Keratinocyte (primary cell): ENCODE measurements at regions not wholly inside any gene's neighbourhood (a gene's known extent, or its start where the extent isn't known, plus 50 kb on each side); places are given as distances from the start of the nearest gene placed in this dataset.

Source experiments
- DNase-seq: peaks from one replicate; pipeline ENCODE4 v3.0.0-alpha.2; 2011; ENCODE audit warnings: low read depth, missing footprints, low spot score
- FAIRE-seq: peaks from 2 replicates; lab custom pipeline; 2011; peaks lifted over from hg19 to GRCh38; lab: Jason Lieb, UNC
- H2AFZ ChIP-seq: 2 replicates; pipeline ENCODE4 v1.6.0; 2012; ENCODE audit warnings: low read length, control low read depth, inconsistent platforms; ENCODE audit not compliant: control insufficient read depth
- H3K27ac ChIP-seq: 2 replicates; pipeline ENCODE4 v1.5.1; 2011; ENCODE audit warnings: low read length; ENCODE audit not compliant: control insufficient read depth, insufficient read depth
- H3K27me3 ChIP-seq: 3 replicates; pipeline ENCODE4 v1.6.0; 2011; ENCODE audit warnings: low read length; ENCODE audit not compliant: control insufficient read depth, insufficient read depth; ENCODE audit errors: extremely low read depth
- H3K36me3 ChIP-seq, 2 experiments: 2 replicates in 1 of 2; 3 replicates in 1 of 2; pipeline ENCODE4 v1.5.1; 2011; ENCODE audit warnings: low read length in 2 of 2, mild to moderate bottlenecking in 1 of 2; ENCODE audit not compliant: control insufficient read depth in 2 of 2, insufficient read depth in 2 of 2; ENCODE audit errors: extremely low read depth in 1 of 2
- H3K4me1 ChIP-seq: 3 replicates; pipeline ENCODE4 v1.5.1; 2011; ENCODE audit warnings: low read length; ENCODE audit not compliant: control insufficient read depth, insufficient read depth; ENCODE audit errors: extremely low read depth
- H3K4me2 ChIP-seq: 3 replicates; pipeline ENCODE4 v1.6.0; 2011; ENCODE audit warnings: low read depth, low read length; ENCODE audit not compliant: control insufficient read depth, insufficient read depth; ENCODE audit errors: extremely low read depth
- H3K4me3 ChIP-seq, 3 experiments: fragments of 200-600 bp in 1 of 3; sonication (generic) in 1 of 3; 2 replicates in 2 of 3; 3 replicates in 1 of 3; pipeline ENCODE4 v1.5.1; 2011 to 2016; ENCODE audit warnings: low read length in 3 of 3, mild to moderate bottlenecking in 3 of 3, control low read depth in 2 of 3, inconsistent platforms in 1 of 3, low read depth in 1 of 3, mixed read lengths in 1 of 3, mixed run types in 1 of 3, moderate library complexity in 1 of 3; ENCODE audit not compliant: control insufficient read depth in 2 of 3, insufficient read depth in 2 of 3; ENCODE audit errors: extremely low read depth in 1 of 3
- H3K79me2 ChIP-seq: 2 replicates; pipeline ENCODE4 v1.6.0; 2012; ENCODE audit warnings: low read length; ENCODE audit not compliant: control insufficient read depth, insufficient read depth
- H3K9ac ChIP-seq: 3 replicates; pipeline ENCODE4 v1.6.0; 2011; ENCODE audit warnings: low read length; ENCODE audit not compliant: control insufficient read depth, insufficient read depth; ENCODE audit errors: extremely low read depth
- H3K9me1 ChIP-seq: 3 replicates; pipeline ENCODE4 v1.6.0; 2011; ENCODE audit warnings: low read length; ENCODE audit not compliant: control insufficient read depth, insufficient read depth; ENCODE audit errors: extremely low read depth
- H3K9me3 ChIP-seq: 2 replicates; pipeline ENCODE4 v1.5.1; 2012; ENCODE audit warnings: low read depth, low read length; ENCODE audit not compliant: control insufficient read depth
- H4K20me1 ChIP-seq: 3 replicates; pipeline ENCODE4 v1.6.0; 2011; ENCODE audit warnings: low read length; ENCODE audit not compliant: control insufficient read depth, insufficient read depth; ENCODE audit errors: extremely low read depth
- EZH2 ChIP-seq: IDR thresholded peaks from one replicate; pipeline ENCODE4 v1.6.1; 2012; ENCODE audit warnings: inconsistent platforms, mild to moderate bottlenecking, low read length, moderate library complexity
- dilution Hi-C: fragments of 300-500 bp; cut with MboI; formaldehyde crosslinking; loops from one replicate; pipeline ENCODE4 v1.7.0; 2020; ENCODE audit warnings: low sequenced_read_pairs; ENCODE audit not compliant: extremely low pct_ligation_motif_present
- TF ChIP-seq, protein P1 (sequence below), 3 experiments: IDR thresholded peaks in 1 of 3; conservative IDR thresholded peaks in 1 of 3; optimal IDR thresholded peaks in 1 of 3; 2 replicates in 2 of 3; 3 replicates in 1 of 3; pipeline versions ENCODE3 to v1.5.1; 2011; ENCODE audit warnings: low read length in 3 of 3, mild to moderate bottlenecking in 3 of 3, moderate library complexity in 2 of 3, control low read depth in 1 of 3, inconsistent platforms in 1 of 3; ENCODE audit not compliant: insufficient read depth in 2 of 3; ENCODE audit errors: extremely low read depth in 1 of 3

DNA sequence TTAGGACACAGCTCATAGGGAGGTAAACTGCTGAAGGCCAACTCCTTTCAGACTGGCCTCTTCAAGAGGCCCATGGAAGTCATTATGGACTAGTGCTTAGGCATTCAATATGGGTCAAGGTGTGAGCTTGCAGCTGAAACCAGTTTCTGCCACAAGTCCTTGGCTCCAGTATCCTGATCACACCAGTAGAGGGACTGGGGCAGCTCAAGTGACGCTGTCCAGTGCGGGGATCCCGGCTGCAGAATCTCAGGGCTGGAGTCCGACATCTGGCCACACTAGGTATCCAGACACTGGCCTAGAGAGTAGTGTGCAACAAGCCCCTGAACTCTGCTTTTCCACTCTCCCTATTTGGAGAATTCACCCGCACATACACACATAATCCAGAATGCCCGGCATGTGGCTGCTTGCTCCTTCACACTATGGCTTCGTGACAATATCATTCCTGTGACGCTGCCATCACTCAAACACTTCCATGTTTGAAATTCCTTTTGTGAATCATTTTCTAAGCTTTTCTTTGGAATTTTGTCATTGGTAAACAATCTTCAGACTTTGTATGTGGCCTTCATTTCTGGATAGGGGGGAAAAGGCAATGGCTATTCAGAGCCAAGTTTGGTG, 425.1 kb downstream of the EFNB2 start:
- DNase-seq (no peak), FAIRE-seq (peak; percentile 44)
- Histone ChIP-seq H3K27ac (no peak overlapping the region), H3K4me1 (peaks cover under 1% of the 10 kb centered on the region), H4K20me1 (no peaks in the 10 kb centered on the region), H3K79me2 (no peaks in the 10 kb centered on the region), H2AFZ (no peak overlapping the region), H3K9ac (no peak overlapping the region), H3K27me3 (no peaks in the 10 kb centered on the region), H3K9me3 (no peaks in the 10 kb centered on the region), H3K9me1 (no peaks in the 10 kb centered on the region), H3K4me2 (no peak overlapping the region), H3K4me3 (no peak overlapping the region), H3K36me3 (no peaks in the 10 kb centered on the region)
- dilution Hi-C loops = no loop called here
- no peak for TF ChIP-seq EZH2
- TF ChIP-seq, protein P1, sequence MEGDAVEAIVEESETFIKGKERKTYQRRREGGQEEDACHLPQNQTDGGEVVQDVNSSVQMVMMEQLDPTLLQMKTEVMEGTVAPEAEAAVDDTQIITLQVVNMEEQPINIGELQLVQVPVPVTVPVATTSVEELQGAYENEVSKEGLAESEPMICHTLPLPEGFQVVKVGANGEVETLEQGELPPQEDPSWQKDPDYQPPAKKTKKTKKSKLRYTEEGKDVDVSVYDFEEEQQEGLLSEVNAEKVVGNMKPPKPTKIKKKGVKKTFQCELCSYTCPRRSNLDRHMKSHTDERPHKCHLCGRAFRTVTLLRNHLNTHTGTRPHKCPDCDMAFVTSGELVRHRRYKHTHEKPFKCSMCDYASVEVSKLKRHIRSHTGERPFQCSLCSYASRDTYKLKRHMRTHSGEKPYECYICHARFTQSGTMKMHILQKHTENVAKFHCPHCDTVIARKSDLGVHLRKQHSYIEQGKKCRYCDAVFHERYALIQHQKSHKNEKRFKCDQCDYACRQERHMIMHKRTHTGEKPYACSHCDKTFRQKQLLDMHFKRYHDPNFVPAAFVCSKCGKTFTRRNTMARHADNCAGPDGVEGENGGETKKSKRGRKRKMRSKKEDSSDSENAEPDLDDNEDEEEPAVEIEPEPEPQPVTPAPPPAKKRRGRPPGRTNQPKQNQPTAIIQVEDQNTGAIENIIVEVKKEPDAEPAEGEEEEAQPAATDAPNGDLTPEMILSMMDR (optimal IDR thresholded peaks at IDR 0.05 in 1 of 3, IDR thresholded peaks at IDR 0.05 in 1 of 3, conservative IDR thresholded peaks at IDR 0.05 in 1 of 3; ENCODE audit: extremely low read depth in 1 of 3, insufficient read depth in 2 of 3, low read length in 3 of 3) = peak in 1 of 3 experiments; percentile 16

GRCh38 chr13:106109391-106109791, 426.1 kb downstream of the EFNB2 start:
- no peaks in the 10 kb centered on the region for H3K27me3 ChIP-seq
- H3K4me1 ChIP-seq = peaks cover 11% of the 10 kb centered on the region
- H3K4me2 ChIP-seq = no peak overlapping the region
- H3K27ac ChIP-seq = no peak overlapping the region
- FAIRE-seq (no peak), DNase-seq (no peak)
- dilution Hi-C loops = no loop called here
- no peaks in the 10 kb centered on the region for H3K9me1 ChIP-seq
- H3K36me3 ChIP-seq = no peaks in the 10 kb centered on the region
- H4K20me1 ChIP-seq = no peaks in the 10 kb centered on the region
- H3K9ac ChIP-seq = no peak overlapping the region
- no peak for TF ChIP-seq EZH2
- TF ChIP-seq, protein P1 (optimal IDR thresholded peaks at IDR 0.05 in 1 of 3, IDR thresholded peaks at IDR 0.05 in 1 of 3, conservative IDR thresholded peaks at IDR 0.05 in 1 of 3; ENCODE audit: extremely low read depth in 1 of 3, insufficient read depth in 2 of 3, low read length in 3 of 3) = no peak
- H2AFZ ChIP-seq = no peak overlapping the region
- H3K79me2 ChIP-seq = no peaks in the 10 kb centered on the region
- H3K4me3 ChIP-seq = no peak overlapping the region
- H3K9me3 ChIP-seq = no peaks in the 10 kb centered on the region
